GM12874 (cell line): ENCODE measurements at regions not wholly inside any gene's neighbourhood (a gene's known extent, or its start where the extent isn't known, plus 50 kb on each side); places are given as distances from the start of the nearest gene placed in this dataset.

ENCODE experiments used
- CTCF ChIP-seq: IDR thresholded peaks from 2 replicates; pipeline ENCODE4 v1.5.1; 2011; ENCODE audit warnings: low read depth, mild to moderate bottlenecking, control low read depth, low read length, moderate library complexity; ENCODE audit not compliant: insufficient read depth

- TF ChIP-seq CTCF = no peak
These were observed 698.7 kb downstream of the EPHA3 start for GRCh38 chr3:89806166-89806565.

GRCh38 chr3:89808680-89809197 lies 701.3 kb downstream of the EPHA3 start:
- no peak for TF ChIP-seq CTCF

GRCh38 chr3:89813500-89813899 lies 706.1 kb downstream of the EPHA3 start:
- no peak for TF ChIP-seq CTCF

GRCh38 chr3:89841041-89841440 lies 733.6 kb downstream of the EPHA3 start:
- no peak for TF ChIP-seq CTCF

GRCh38 chr3:89845053-89845452 lies 737.6 kb downstream of the EPHA3 start:
- no peak for TF ChIP-seq CTCF

- TF ChIP-seq CTCF = no peak
These were observed 740.5 kb downstream of the EPHA3 start for GRCh38 chr3:89847955-89848354.

- no peak for TF ChIP-seq CTCF
These were observed 744.7 kb downstream of the EPHA3 start for GRCh38 chr3:89851974-89852621.
